ENCODE measurements at regions not wholly inside any gene's neighbourhood (a gene's known extent, or its start where the extent isn't known, plus 50 kb on each side); places are given as distances from the start of the nearest gene placed in this dataset.

- TF ChIP-seq, protein P1, sequence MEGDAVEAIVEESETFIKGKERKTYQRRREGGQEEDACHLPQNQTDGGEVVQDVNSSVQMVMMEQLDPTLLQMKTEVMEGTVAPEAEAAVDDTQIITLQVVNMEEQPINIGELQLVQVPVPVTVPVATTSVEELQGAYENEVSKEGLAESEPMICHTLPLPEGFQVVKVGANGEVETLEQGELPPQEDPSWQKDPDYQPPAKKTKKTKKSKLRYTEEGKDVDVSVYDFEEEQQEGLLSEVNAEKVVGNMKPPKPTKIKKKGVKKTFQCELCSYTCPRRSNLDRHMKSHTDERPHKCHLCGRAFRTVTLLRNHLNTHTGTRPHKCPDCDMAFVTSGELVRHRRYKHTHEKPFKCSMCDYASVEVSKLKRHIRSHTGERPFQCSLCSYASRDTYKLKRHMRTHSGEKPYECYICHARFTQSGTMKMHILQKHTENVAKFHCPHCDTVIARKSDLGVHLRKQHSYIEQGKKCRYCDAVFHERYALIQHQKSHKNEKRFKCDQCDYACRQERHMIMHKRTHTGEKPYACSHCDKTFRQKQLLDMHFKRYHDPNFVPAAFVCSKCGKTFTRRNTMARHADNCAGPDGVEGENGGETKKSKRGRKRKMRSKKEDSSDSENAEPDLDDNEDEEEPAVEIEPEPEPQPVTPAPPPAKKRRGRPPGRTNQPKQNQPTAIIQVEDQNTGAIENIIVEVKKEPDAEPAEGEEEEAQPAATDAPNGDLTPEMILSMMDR (IDR thresholded peaks at IDR 0.05; ENCODE audit: low read depth, low read length): no peak
- DNase-seq (ENCODE audit: extremely low read depth, low read depth): no peak
Measured at GRCh38 chr7:68015978-68016532, 1019.4 kb downstream of the TYW1 start.

DNA sequence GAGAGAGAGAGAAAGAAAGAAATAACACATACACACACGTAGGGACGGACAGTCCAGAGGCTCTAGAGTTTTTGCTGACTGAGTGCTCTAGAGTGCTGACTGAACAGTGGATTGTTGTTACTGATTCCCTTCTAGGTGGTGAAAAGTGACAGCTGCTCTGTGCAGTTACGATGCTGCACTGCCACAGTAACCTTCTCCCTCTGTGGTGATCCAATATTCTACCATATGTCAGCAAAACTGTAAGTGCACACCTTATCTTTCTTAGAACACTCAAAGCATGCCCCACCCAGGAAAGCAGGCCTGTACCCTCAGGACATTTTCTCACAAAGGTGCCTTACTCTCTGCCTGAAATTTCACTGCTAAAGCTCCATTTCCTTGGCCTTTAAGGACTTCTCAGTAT is 1023.5 kb downstream of the TYW1 start:
- DNase-seq (ENCODE audit: extremely low read depth, low read depth): no peak
- TF ChIP-seq, protein P1 (IDR thresholded peaks at IDR 0.05; ENCODE audit: low read depth, low read length): no peak

GRCh38 chr7:68025369-68025768 is 1028.7 kb downstream of the TYW1 start:
- DNase-seq (ENCODE audit: extremely low read depth, low read depth): no peak
- TF ChIP-seq, protein P1 (IDR thresholded peaks at IDR 0.05; ENCODE audit: low read depth, low read length): no peak

DNA sequence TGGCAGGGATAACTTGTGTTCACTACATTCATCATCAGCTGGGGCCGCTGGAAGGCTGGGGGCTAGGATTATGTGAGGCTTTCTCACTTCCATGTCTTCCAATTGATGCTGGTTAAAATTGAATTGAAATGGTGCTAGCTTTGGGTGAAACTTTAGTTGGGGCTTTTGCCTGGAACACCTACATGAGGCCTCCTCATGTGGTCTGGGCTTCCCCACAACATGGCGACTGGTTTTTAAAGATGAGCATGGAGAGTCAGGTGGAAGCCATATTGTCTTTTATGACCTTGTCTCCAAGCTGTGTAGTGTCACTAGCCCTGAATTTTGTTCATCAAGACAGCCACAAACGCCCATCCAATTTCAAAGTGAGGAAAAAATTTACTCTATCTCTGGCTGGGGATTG is 1033.9 kb downstream of the TYW1 start:
- TF ChIP-seq, protein P1 (IDR thresholded peaks at IDR 0.05; ENCODE audit: low read depth, low read length): no peak
- no peak for DNase-seq (ENCODE audit: extremely low read depth, low read depth)

GRCh38 chr7:68031180-68031943 is 1034.7 kb downstream of the TYW1 start:
- DNase-seq (ENCODE audit: extremely low read depth, low read depth): no peak
- TF ChIP-seq, protein P1 (IDR thresholded peaks at IDR 0.05; ENCODE audit: low read depth, low read length): no peak

DNA sequence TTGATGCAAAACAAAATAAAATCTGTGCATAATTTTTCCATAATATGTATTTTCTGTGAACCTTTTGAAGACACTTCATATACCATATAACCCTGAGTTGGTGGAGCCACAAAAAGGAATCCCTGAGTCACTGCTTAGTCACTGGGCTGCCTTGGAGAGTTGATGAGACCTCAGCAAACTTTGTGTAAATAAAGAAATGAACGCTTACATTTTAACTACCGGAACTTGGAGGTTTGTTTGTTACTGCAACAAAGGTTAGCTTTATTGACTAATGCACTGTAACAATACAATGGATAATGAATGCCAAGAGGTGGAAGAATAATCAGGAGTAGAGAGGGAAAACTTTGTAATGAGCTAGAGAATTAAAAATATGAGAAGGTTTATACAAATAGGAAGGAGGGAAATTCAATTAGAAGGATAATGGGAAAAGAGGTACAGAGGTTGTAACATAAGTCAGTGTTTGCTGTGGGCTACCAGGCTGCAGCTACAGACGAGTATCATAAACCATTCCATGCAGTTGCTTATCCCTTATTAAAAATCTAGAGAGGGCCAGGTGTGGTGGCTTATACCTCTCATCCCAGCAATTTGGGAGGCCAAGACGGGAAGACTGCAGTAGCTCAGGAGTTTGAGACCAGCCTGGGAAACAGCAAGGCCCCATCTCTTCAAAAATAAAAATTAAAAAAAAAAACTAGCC is 1042.1 kb downstream of the TYW1 start:
- DNase-seq (ENCODE audit: extremely low read depth, low read depth): no peak
- TF ChIP-seq, protein P1 (IDR thresholded peaks at IDR 0.05; ENCODE audit: low read depth, low read length): no peak

DNA sequence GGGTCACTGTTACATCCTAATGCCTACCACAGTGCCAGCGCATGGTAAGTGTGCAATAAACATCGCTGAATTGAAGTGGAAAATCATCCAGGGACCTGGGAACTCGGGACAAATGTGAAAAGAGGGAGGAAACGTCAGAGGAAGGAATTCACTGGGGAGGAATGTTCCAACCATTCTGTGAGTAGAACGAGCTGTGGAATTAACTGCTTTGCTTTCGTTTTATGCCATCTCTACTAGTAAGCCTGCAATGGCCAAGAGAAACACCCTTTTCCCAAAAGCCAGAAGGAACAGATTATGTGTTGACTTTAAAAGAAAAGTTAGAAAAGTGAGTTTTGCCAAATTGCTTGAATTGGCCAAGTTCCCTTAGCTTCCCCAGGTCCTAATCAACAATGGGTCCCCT is 1044.9 kb downstream of the TYW1 start:
- TF ChIP-seq, protein P1 (IDR thresholded peaks at IDR 0.05; ENCODE audit: low read depth, low read length): no peak
- DNase-seq (ENCODE audit: extremely low read depth, low read depth): no peak

All from AG09319 (cell line).